Uterus (tissue), 3 donors: ENCODE measurements at regions not wholly inside any gene's neighbourhood (a gene's known extent, or its start where the extent isn't known, plus 50 kb on each side); places are given as distances from the start of the nearest gene placed in this dataset.

Experiments
- DNase-seq, 2 donors: peaks; one replicate each; pipeline ENCODE4 v3.0.0-alpha.2; 2019 to 2020
- H3K27ac ChIP-seq, 2 donors: fragments of 200-600 bp; sonication (generic); 1 replicate in 1 of 2; 2 replicates in 1 of 2; pipeline ENCODE4 v1.5.1; 2016 to 2018
- H3K27me3 ChIP-seq, 2 donors: fragments of 200-600 bp; sonication (generic); one replicate each; pipeline ENCODE4 v1.5.1; 2018 to 2019; ENCODE audit warnings: control low read depth in 1 of 2
- H3K36me3 ChIP-seq, 2 donors: fragments of 200-600 bp; sonication (generic); one replicate each; pipeline ENCODE4 v1.5.1; 2019; ENCODE audit warnings: control low read depth in 1 of 2
- H3K4me1 ChIP-seq, 2 donors: fragments of 200-600 bp; sonication (generic); one replicate each; pipeline ENCODE4 v1.5.1; 2018 to 2019; ENCODE audit warnings: control low read depth in 1 of 2
- H3K4me3 ChIP-seq, 2 donors: fragments of 200-600 bp; sonication (generic); 1 replicate in 1 of 2; 2 replicates in 1 of 2; pipeline ENCODE4 v1.5.1; 2018 to 2019; ENCODE audit warnings: mild to moderate bottlenecking in 1 of 2
- H3K9me3 ChIP-seq, 2 donors: fragments of 200-600 bp; sonication (generic); one replicate each; pipeline ENCODE4 v1.5.1; 2019; ENCODE audit warnings: control low read depth in 1 of 2
- POLR2A ChIP-seq, 2 donors: fragments of 450-650 bp; IDR thresholded peaks; one replicate each; pipeline ENCODE4 v1.6.1; 2016; ENCODE audit warnings: antibody characterized with exemption in 2 of 2, mild to moderate bottlenecking in 1 of 2, moderate library complexity in 1 of 2
- intact Hi-C: fragments of 100-400 bp; cut with DNase I; formaldehyde crosslinking; loops from one replicate; pipeline ENCODE4 v1.15.1; 2023; ENCODE audit warnings: low total_unique reads
- TF ChIP-seq, protein P1 (sequence below), 4 experiments: fragments of 200-600 bp in 2 of 4; fragments of 450-650 bp in 2 of 4; sonication (generic) in 2 of 4; IDR thresholded peaks; one replicate each; pipeline ENCODE4 v1.5.1; 2016 to 2019; ENCODE audit warnings: antibody characterized with exemption in 4 of 4, mild to moderate bottlenecking in 2 of 4, moderate library complexity in 1 of 4
- donor health status: DM: yes; HTN: yes; CAD: no.

DNA sequence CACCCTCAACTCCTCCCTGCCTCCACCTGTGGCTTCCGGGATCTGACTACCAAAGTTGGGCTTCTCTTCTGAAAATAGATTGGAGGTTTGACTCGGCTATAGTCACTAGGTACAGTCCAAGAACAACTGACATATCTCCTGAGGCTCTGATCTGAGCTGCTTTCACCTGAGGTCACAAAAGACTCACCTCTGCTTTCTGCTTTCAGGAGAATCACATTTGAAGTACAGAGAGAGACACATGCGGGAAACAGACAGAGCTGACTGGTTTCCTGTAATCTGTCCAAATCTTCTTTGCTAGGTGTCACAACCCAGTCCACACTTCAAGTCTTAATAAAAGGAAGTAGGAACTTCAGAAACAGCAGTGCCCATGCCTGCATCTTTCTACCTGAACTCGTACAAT, 245.4 kb upstream of the CHRM3 start:
- H3K4me1 ChIP-seq = no peaks in the 10 kb centered on the region
- no peak for TF ChIP-seq POLR2A (IDR thresholded peaks at IDR 0.05)
- TF ChIP-seq, protein P1, sequence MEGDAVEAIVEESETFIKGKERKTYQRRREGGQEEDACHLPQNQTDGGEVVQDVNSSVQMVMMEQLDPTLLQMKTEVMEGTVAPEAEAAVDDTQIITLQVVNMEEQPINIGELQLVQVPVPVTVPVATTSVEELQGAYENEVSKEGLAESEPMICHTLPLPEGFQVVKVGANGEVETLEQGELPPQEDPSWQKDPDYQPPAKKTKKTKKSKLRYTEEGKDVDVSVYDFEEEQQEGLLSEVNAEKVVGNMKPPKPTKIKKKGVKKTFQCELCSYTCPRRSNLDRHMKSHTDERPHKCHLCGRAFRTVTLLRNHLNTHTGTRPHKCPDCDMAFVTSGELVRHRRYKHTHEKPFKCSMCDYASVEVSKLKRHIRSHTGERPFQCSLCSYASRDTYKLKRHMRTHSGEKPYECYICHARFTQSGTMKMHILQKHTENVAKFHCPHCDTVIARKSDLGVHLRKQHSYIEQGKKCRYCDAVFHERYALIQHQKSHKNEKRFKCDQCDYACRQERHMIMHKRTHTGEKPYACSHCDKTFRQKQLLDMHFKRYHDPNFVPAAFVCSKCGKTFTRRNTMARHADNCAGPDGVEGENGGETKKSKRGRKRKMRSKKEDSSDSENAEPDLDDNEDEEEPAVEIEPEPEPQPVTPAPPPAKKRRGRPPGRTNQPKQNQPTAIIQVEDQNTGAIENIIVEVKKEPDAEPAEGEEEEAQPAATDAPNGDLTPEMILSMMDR (IDR thresholded peaks at IDR 0.05) = no peak
- intact Hi-C loops = no loop called here
- no peaks in the 10 kb centered on the region for H3K36me3 ChIP-seq
- no peaks in the 10 kb centered on the region for H3K9me3 ChIP-seq
- H3K27me3 ChIP-seq = no peaks in the 10 kb centered on the region
- H3K27ac ChIP-seq = no peak overlapping the region
- no peak for DNase-seq
- no peak overlapping the region for H3K4me3 ChIP-seq

DNA sequence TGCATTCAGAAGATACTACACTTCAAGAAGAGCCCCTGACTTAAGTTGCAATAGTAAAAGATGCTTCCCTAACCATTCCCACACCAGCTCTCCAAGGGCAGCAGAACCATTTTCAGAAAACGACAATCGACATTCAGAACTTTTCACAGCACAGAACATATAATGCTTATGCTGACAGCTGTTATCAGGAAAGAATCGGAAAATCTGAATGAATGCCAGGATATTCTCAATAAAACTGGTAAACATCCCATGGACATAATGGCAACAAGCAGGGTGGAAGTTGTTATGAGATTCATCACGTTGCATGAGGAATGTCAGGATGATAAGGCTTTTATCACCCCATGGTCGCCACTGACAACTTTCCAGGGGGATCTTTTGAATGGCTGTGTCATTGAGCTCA, 246.6 kb upstream of the CHRM3 start:
- H3K4me3 ChIP-seq = no peak overlapping the region
- TF ChIP-seq POLR2A (IDR thresholded peaks at IDR 0.05) = no peak
- TF ChIP-seq, protein P1 (IDR thresholded peaks at IDR 0.05) = no peak
- H3K27me3 ChIP-seq = no peaks in the 10 kb centered on the region
- H3K4me1 ChIP-seq = no peaks in the 10 kb centered on the region
- H3K36me3 ChIP-seq = no peaks in the 10 kb centered on the region
- DNase-seq = no peak
- intact Hi-C loops = no loop called here
- H3K9me3 ChIP-seq = no peaks in the 10 kb centered on the region
- no peak overlapping the region for H3K27ac ChIP-seq

DNA sequence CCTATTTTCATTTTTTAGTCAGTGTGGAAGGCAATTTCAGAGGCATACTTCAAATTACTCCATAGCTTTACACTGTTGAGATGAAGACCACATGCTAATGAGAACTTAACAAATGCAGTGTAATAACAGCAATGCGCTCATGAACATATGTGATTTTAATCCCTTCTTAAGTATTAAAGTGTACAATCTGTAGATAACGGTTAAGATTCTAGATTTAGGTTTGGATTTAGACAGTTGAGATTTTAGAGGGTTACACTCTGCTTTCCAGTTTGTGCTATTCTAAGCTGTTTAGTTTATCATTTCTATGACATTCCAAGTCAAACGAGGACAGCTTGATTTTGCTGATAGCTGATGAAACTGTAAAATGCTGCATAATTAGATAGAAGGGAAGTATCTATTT, 257.8 kb upstream of the CHRM3 start:
- no peaks in the 10 kb centered on the region for H3K9me3 ChIP-seq
- no peak overlapping the region for H3K4me3 ChIP-seq
- H3K27ac ChIP-seq = no peak overlapping the region
- intact Hi-C loops = no loop called here
- no peak for DNase-seq
- no peaks in the 10 kb centered on the region for H3K27me3 ChIP-seq
- TF ChIP-seq POLR2A (IDR thresholded peaks at IDR 0.05) = no peak
- TF ChIP-seq, protein P1 (IDR thresholded peaks at IDR 0.05) = no peak
- H3K36me3 ChIP-seq = no peaks in the 10 kb centered on the region
- no peaks in the 10 kb centered on the region for H3K4me1 ChIP-seq

DNA sequence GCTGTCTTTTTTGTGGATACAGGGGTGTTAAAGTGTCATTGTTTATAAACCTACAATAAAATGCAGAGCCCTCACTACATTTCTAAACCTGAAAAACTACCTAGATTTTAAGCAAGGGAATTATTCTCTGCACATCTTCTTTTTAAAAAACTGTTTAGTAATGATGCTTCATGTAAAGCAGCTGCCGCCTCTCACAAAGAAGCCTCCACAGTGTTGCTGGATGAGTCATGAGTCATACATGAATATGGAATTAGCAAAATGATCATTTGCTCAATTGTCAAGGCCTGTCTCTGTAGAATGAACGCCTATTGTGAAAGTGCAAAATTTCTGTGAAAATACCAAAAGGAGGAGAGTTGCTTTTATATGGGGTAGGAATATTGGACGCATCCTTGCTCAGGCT, 259.5 kb upstream of the CHRM3 start:
- intact Hi-C loops = no loop called here
- no peaks in the 10 kb centered on the region for H3K36me3 ChIP-seq
- TF ChIP-seq, protein P1 (IDR thresholded peaks at IDR 0.05) = no peak
- no peak for TF ChIP-seq POLR2A (IDR thresholded peaks at IDR 0.05)
- no peaks in the 10 kb centered on the region for H3K9me3 ChIP-seq
- no peak overlapping the region for H3K27ac ChIP-seq
- H3K4me3 ChIP-seq = no peak overlapping the region
- DNase-seq = no peak
- no peaks in the 10 kb centered on the region for H3K27me3 ChIP-seq
- H3K4me1 ChIP-seq = no peaks in the 10 kb centered on the region

DNA sequence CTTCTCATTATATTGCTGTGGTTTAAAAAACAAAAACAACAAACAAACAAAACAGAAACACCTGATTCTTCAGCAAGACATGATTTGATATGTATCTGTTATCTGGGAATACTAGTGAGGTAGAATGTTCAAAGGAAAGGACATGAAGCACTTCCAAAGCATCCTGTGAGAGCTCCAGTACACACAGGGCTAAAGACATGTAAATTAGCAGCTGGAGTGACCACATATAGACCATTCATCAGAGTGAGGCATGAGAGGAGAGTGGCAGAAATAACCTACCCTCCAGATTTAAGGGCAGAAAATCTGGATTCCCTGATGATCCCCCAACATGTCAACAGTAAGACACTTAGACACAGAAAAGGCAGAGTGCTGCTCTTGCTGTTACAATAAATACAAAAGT, 260.5 kb upstream of the CHRM3 start:
- DNase-seq = no peak
- intact Hi-C loops = no loop called here
- Histone ChIP-seq H3K36me3 (no peaks in the 10 kb centered on the region), H3K27me3 (no peaks in the 10 kb centered on the region), H3K27ac (no peak overlapping the region), H3K4me1 (no peaks in the 10 kb centered on the region), H3K9me3 (no peaks in the 10 kb centered on the region), H3K4me3 (no peak overlapping the region)
- TF ChIP-seq POLR2A (IDR thresholded peaks at IDR 0.05) = no peak
- TF ChIP-seq, protein P1 (IDR thresholded peaks at IDR 0.05) = no peak
